Heart left ventricle (tissue), 16 donors: ENCODE measurements at regions not wholly inside any gene's neighbourhood (a gene's known extent, or its start where the extent isn't known, plus 50 kb on each side); places are given as distances from the start of the nearest gene placed in this dataset.

Source experiments
- ATAC-seq, 4 donors: fragments of 200-7000 bp; cut with Tn5 transposase; one replicate each; pipeline ENCODE4 v1.9.1; 2020 to 2022; ENCODE audit warnings: moderate library complexity in 4 of 4, mild to moderate bottlenecking in 3 of 4, moderate number of reproducible peaks in 1 of 4
- DNase-seq, 5 donors: peaks; one replicate each; pipeline ENCODE4 v3.0.0-alpha.2; 2020
- H3K27ac ChIP-seq, 12 donors: fragments of 200-600 bp; sonication (generic) in 4 of 12; one replicate each; pipeline versions ENCODE4 v1.5.0 to v1.8.0; 2016 to 2022; ENCODE audit warnings: mild to moderate bottlenecking in 2 of 12
- H3K27me3 ChIP-seq, 9 donors: fragments of 200-600 bp; sonication (generic) in 2 of 9; one replicate each; pipeline versions ENCODE4 v1.5.1 to v1.8.0; 2016 to 2022; ENCODE audit warnings: mild to moderate bottlenecking in 3 of 9
- H3K36me3 ChIP-seq, 9 donors: fragments of 200-600 bp; sonication (generic) in 2 of 9; one replicate each; pipeline versions ENCODE4 v1.5.0 to v1.8.0; 2018 to 2022; ENCODE audit warnings: mild to moderate bottlenecking in 2 of 9
- H3K4me1 ChIP-seq, 12 donors: fragments of 200-600 bp; sonication (generic) in 4 of 12; one replicate each; pipeline versions ENCODE4 v1.5.0 to v1.8.0; 2016 to 2022; ENCODE audit warnings: mild to moderate bottlenecking in 3 of 12
- H3K4me3 ChIP-seq, 12 donors: fragments of 200-600 bp; sonication (generic) in 4 of 12; one replicate each; pipeline versions ENCODE4 v1.5.0 to v1.8.0; 2017 to 2022; ENCODE audit warnings: mild to moderate bottlenecking in 9 of 12, moderate library complexity in 4 of 12
- H3K9me3 ChIP-seq, 12 donors: fragments of 200-600 bp; sonication (generic) in 4 of 12; one replicate each; pipeline versions ENCODE4 v1.5.0 to v1.8.0; 2016 to 2022; ENCODE audit warnings: mild to moderate bottlenecking in 1 of 12
- CTCF ChIP-seq, 12 donors: fragments of 200-600 bp; sonication (generic) in 4 of 12; IDR thresholded peaks; one replicate each; pipeline versions ENCODE4 v1.5.0 to v1.8.0; 2018 to 2022; ENCODE audit warnings: antibody characterized with exemption in 12 of 12, mild to moderate bottlenecking in 5 of 12
- POLR2A ChIP-seq, 2 donors: fragments of 450-650 bp; IDR thresholded peaks; one replicate each; pipeline ENCODE4 v1.6.1; 2017; ENCODE audit warnings: antibody characterized with exemption in 2 of 2, mild to moderate bottlenecking in 2 of 2, moderate library complexity in 2 of 2
- WGBS, 4 donors: extraction: QIAGEN DNeasy Blood & Tissue Kit in 2 of 4; methylation state at CpG; one replicate each; pipeline versions ENCODE4 v1.1.5 to v1.1.7; 2013 to 2018; 5-methylcytosine and 5-hydroxymethylcytosine counted together
- intact Hi-C, 10 donors: fragments of 100-400 bp; cut with DNase I; formaldehyde crosslinking; loops; one replicate each; pipeline versions ENCODE4 v1.11.1 to v1.14.2; 2022
- donor health status: ischemic (EF 13 %, LVEDD 7.1; RV severe dilation, severe dysfunction).
- donor health status: healthy with polysubstance abuse.
- donor health status: DM: no; HTN: yes; CAD: no.
- donor health status: DM: no; HTN: no; CAD: no.
- donor health status: ischemic (EF 25% LVEDD 6.9; RV normal size, moderate dysfunction).
- donor health status: ischemic (EF 25% LVEDD 5.7; RV mildly dilated, moderate dysfunction).
- donor health status: healthy.
- donor health status: DM: yes; HTN: yes; CAD: no.
- donor health status: ischemic (EF 35%, LVEDD 5.7; RV mildly dilated, moderate dysfunction).
- donor health status: nonischemic (EF 11% LVEDD 7.7; RV severe dilation, severe dysfunction).
- donor health status: DM: yes; HTN: yes; CAD: no.
- donor health status: PGD.
- donor health status: ischemic (EF 29% LVEDD 5.4; RV normal size, mild dysfunction).
- donor health status: nonischemic (EF 23%, LVEDD 6.1; RV moderate dilation, normal function).

- no peaks in the 10 kb centered on the region for H3K36me3 ChIP-seq
- peaks cover 0 to 4% (median 0%) of the 10 kb centered on the region in 12 donors for H3K9me3 ChIP-seq
- ATAC-seq (no peak), DNase-seq (no peak)
- no peak overlapping the region for H3K27ac ChIP-seq
- TF ChIP-seq CTCF (IDR thresholded peaks at IDR 0.05), result no peak
- TF ChIP-seq POLR2A (IDR thresholded peaks at IDR 0.05), result no peak
- WGBS, 4 donors, result 80 to 89% (median 86%) methylated on average over 4 of the region's 4 CpGs
- H3K4me3 ChIP-seq, result no peak overlapping the region
- intact Hi-C loops, result loop anchor here in 2 of 10 donors (10.0 kb wide), 1 partner anchor 228 kb away; no protein-coding TSS in a partner anchor
- H3K4me1 ChIP-seq, result peaks cover 0 to 32% (median 2%) of the 10 kb centered on the region in 12 donors
- H3K27me3 ChIP-seq, result no peaks in the 10 kb centered on the region
Measured at GRCh38 chr17:6322316-6322715, 112.6 kb downstream of the AIPL1 start.

DNA sequence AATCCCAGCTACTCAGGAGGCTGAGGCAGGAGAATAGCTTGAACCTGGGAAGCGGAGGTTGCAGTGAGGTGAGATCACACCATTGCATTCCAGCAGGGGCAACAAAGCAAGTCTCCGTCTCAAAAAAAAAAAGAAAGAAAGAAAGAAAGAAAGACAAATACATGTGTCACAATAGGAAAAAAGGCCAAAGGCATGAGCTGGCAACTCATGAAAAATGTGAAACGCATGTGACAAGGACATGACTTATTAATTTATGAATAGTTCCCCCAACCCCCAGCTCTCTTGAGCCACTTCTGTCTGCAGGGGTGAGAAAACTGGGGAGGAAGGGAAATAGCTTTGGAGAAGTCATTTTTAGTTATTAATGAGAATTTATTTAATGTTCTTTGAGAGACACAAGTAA lies 120.6 kb downstream of the AIPL1 start:
- peaks cover 0 to 1% (median 0%) of the 10 kb centered on the region in 12 donors for H3K9me3 ChIP-seq
- TF ChIP-seq POLR2A (IDR thresholded peaks at IDR 0.05) (no peak), CTCF (IDR thresholded peaks at IDR 0.05) (no peak)
- H3K27ac ChIP-seq, result no peak overlapping the region
- ATAC-seq (no peak), DNase-seq (no peak)
- intact Hi-C loops, result no loop called here
- peaks cover 0 to 10% (median 0%) of the 10 kb centered on the region in 9 donors for H3K27me3 ChIP-seq
- no peaks in the 10 kb centered on the region for H3K4me1 ChIP-seq
- 76 to 79% (median 78%) methylated on average over 3 of the region's 3 CpGs for WGBS, 4 donors
- no peak overlapping the region for H3K4me3 ChIP-seq
- H3K36me3 ChIP-seq, result no peaks in the 10 kb centered on the region

- intact Hi-C loops, result no loop called here
- Histone ChIP-seq H3K27ac (no peak overlapping the region), H3K27me3 (peaks cover 0 to 10% (median 0%) of the 10 kb centered on the region in 9 donors), H3K4me1 (no peaks in the 10 kb centered on the region), H3K4me3 (no peak overlapping the region), H3K36me3 (no peaks in the 10 kb centered on the region), H3K9me3 (no peaks in the 10 kb centered on the region)
- ATAC-seq, result no peak
- 84 to 87% (median 86%) methylated on average over 12 of the region's 12 CpGs for WGBS, 4 donors
- TF ChIP-seq POLR2A (IDR thresholded peaks at IDR 0.05), result no peak
- TF ChIP-seq CTCF (IDR thresholded peaks at IDR 0.05), result no peak
- DNase-seq, result no peak
Measured at GRCh38 chr17:6313835-6314234, 121.1 kb downstream of the AIPL1 start.

DNA sequence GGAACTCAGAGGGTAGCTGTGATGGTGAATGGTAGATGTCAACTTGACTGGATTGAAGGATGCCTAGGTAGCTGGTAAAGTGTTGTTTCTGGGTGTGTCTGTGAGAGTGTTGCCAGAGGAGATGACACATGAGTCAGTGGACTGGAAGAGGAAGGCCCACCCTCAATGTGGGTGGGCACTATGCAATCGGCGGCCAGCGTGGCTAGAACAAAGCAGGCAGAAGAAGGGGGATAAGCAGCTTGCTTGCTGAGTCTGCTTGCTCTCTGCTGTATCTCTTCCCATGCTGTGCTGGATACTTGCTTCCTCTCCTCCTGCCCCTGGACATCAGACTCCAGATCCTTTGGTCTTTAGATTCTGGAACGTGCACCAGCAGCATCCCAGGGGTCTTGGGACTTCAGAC lies 128.1 kb downstream of the AIPL1 start:
- DNase-seq (no peak), ATAC-seq (no peak)
- intact Hi-C loops, result no loop called here
- H3K27me3 ChIP-seq, result peaks cover 0 to 10% (median 0%) of the 10 kb centered on the region in 9 donors
- H3K4me3 ChIP-seq, result no peak overlapping the region
- TF ChIP-seq POLR2A (IDR thresholded peaks at IDR 0.05) (no peak), CTCF (IDR thresholded peaks at IDR 0.05) (no peak)
- H3K4me1 ChIP-seq, result no peaks in the 10 kb centered on the region
- 7 to 23% (median 16%) methylated on average over 3 to 4 of the region's 4 CpGs for WGBS, 4 donors
- H3K27ac ChIP-seq, result no peak overlapping the region
- H3K9me3 ChIP-seq, result no peaks in the 10 kb centered on the region
- H3K36me3 ChIP-seq, result no peaks in the 10 kb centered on the region
